DND-41 (cell line): ENCODE measurements at regions not wholly inside any gene's neighbourhood (a gene's known extent, or its start where the extent isn't known, plus 50 kb on each side); places are given as distances from the start of the nearest gene placed in this dataset.

Experiments
- EZH2 ChIP-seq: IDR thresholded peaks from 3 replicates; pipeline ENCODE4 v1.6.1; 2012; ENCODE audit warnings: borderline replicate concordance, low read depth, mild to moderate bottlenecking, moderate library complexity, low read length, inconsistent platforms; ENCODE audit not compliant: severe bottlenecking
- TF ChIP-seq, protein P1 (sequence below): IDR thresholded peaks from 2 replicates; pipeline ENCODE4 v1.5.1; 2012; ENCODE audit warnings: borderline replicate concordance, low read length, moderate library complexity, mild to moderate bottlenecking; ENCODE audit not compliant: poor library complexity, severe bottlenecking; ENCODE audit errors: extremely low read depth

DNA sequence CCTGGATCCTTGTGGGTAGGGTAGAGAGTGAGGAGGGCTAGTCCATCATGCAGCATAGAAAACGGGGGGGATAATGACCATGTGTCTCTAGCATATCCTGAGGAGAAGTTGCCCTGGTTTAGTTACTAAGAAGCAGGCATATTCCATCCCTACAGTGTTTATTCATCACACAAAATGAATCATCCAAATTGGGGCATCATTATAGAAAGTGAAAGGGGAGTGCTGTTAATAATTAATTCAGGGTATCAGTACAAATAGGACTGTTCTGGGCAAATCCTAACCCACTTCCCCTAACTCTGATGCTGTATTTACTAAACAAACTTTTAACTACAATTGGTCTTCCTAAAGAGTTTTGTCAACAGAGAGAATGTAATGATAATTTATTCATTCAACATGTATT lies 281.1 kb upstream of the ARX start:
- no peak for TF ChIP-seq EZH2
- TF ChIP-seq, protein P1, sequence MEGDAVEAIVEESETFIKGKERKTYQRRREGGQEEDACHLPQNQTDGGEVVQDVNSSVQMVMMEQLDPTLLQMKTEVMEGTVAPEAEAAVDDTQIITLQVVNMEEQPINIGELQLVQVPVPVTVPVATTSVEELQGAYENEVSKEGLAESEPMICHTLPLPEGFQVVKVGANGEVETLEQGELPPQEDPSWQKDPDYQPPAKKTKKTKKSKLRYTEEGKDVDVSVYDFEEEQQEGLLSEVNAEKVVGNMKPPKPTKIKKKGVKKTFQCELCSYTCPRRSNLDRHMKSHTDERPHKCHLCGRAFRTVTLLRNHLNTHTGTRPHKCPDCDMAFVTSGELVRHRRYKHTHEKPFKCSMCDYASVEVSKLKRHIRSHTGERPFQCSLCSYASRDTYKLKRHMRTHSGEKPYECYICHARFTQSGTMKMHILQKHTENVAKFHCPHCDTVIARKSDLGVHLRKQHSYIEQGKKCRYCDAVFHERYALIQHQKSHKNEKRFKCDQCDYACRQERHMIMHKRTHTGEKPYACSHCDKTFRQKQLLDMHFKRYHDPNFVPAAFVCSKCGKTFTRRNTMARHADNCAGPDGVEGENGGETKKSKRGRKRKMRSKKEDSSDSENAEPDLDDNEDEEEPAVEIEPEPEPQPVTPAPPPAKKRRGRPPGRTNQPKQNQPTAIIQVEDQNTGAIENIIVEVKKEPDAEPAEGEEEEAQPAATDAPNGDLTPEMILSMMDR: no peak
